ENCODE measurements at regions not wholly inside any gene's neighbourhood (a gene's known extent, or its start where the extent isn't known, plus 50 kb on each side); places are given as distances from the start of the nearest gene placed in this dataset.

DNA sequence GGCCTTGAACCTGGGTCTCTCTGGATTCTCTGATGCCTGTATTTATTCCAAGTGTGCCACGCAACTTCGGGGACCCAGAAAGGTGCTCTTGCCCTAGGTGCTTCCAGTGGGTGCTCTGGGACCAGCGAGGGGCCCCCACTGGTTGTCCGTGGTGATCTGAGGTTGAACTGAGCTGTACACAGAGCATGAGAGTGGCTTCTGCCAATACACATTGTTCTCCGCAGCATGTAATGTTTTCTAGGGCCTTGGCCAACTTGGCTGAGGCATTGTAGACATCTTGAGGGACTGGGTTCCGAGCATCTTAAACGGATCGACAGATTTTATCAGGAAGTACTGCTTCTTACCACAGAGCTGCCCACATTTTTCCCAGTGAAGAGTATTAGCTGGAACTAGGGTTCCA is 117.9 kb downstream of the MTX3 start:
- DNase-seq (ENCODE audit: missing footprints) (no peak), ATAC-seq (no peak)
- intact Hi-C loops (cut with DNase I) = no loop called here

DNA sequence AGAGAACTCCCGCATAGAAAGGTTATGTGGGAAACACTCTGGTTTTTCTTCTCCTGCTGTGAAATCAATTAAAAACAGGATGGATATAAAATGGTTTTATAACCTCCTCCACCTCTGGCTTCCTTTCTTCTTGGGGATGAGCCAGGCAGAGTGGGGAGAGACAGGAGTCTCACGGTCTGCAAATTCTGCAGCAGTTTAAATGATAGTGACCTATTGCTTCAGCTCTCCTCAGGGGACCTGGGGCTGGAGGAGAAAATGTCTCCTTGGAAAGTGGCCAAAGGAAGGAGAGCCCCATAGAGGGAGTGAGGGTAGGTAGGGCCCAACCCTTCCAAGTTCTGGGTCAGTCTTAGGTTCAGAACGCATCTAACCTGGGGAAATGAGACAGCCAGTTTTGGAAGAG is 118.8 kb downstream of the MTX3 start:
- peak; percentile 65 for ATAC-seq
- DNase-seq (ENCODE audit: missing footprints) = no peak
- intact Hi-C loops (cut with DNase I) = no loop called here

DNA sequence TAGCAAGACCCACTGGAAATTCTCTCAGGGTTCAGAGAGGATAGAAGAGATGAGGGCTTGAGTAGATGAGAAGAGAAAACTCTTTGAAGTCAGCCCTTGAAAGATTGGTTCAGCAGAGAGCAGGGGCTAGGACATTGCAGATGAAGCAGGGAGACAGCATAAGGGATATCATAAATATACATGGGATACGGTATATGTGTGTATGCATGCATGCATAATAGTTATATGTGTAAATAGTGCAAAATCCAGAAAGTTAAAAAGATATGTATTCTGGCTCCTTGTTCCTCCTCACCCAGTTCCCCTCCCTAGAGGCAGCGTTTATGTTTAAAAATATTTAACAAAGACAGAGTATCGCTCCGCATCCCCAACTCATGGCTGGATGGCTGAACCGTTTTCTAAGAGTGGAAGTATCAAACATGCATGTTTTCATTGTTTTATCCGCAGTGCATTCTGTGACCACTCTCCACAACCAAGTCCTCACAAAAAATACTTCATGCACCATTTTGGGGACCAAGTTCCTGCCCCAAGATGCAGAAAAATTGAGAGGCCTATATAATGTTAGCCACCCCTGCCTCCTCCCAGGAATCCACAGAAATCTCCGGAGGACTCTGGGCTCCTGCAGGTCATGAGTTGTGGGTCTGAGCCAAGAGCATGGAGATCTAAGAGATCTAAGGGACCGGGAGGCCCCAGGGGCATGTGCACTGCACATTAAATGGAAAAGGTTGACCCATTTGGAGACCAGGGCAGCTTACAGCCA is 119.5 kb downstream of the MTX3 start:
- ATAC-seq (peak; percentile 11), DNase-seq (ENCODE audit: missing footprints) (no peak)
- intact Hi-C loops (cut with DNase I) = no loop called here

DNA sequence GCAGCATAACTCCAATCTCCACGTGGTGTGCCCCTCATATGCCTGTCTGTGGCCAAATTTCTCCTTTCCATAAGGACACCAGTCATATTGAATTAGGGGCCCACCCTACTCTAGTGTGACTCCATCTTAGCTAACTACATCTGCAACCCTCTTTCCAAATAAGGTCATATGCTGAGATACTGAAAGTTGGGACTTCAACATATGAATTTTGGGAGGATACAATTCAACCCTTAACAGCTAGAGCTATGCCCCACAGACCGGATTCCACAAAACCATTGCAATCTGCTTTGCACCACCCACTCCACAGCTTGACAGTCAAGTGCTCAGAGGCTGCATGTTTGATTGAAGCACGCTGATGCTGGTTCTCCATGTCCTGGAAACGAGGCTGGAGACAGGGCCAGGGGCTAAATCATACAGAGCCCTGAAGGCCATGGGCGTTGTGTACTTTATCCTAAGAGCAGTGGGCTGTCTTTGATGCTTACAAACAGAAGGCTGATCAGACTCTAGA is 122.8 kb downstream of the MTX3 start:
- DNase-seq (ENCODE audit: missing footprints) (no peak), ATAC-seq (no peak)
- intact Hi-C loops (cut with DNase I) = no loop called here

DNA sequence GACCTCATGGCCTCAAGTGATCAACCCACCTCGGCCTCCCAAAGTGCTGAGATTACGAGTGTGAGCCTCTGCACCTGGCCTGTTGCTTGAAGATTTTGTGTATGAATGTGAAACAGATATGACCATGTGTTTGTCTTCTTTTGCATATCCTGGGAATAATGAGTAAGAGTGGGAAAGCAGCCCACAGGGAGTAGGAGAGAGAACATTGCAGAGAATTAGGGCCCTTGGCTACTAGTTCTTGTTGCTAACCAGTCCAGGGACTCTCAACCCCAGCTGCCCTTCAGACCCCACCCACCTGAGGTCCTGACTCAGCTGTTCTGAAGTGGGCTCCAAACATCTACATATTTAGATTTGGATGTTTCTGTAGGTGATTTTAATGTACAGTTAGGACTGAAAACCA is 125.5 kb downstream of the MTX3 start:
- ATAC-seq (no peak), DNase-seq (ENCODE audit: missing footprints) (no peak)
- intact Hi-C loops (cut with DNase I) = no loop called here

DNA sequence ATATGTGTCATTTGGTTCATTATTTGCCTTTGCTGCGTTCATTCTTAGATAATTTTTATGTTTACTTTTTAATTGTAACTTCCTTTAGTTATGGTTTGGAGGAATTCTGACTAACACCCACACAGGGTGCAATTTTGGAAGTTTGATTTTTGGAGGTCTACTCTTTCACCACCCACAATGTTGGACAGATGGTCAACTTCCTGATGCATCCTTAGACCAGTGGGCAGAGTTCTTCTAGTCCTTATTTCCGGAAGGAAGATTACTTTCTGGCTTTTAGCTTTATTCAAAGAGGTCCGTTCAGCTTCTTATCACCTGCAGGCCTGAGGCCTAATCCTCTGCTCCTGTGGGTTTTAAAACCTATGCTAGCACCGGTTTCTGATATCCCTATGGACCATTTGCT is 126.7 kb downstream of the MTX3 start:
- intact Hi-C loops (cut with DNase I) = loop anchor here (5.0 kb wide), 1 partner anchor 218 kb away; no protein-coding TSS in a partner anchor
- no peak for DNase-seq (ENCODE audit: missing footprints)
- ATAC-seq = no peak

DNA sequence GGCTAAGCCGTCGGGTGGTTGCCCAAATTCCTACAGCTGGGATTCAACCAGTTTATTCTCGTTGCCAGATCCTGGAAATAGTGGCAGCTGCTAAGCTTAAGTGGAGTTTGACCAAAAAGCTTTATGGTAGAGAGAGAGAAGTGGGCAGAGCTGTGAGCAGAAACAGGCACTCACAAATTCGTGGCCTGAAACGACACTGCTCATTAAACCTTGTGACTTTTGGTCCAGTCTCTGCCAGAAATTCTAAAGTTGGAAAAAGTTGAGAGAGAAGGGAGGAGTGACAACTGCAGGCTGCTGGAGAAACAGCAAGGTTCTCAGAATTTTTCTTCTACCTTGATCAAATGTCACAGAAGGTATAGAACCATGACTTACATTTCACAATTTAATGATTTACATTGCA is 131.5 kb downstream of the MTX3 start:
- intact Hi-C loops (cut with DNase I) = loop anchor here (5.0 kb wide), 1 partner anchor 157 kb away; no protein-coding TSS in a partner anchor
- ATAC-seq = peak; percentile 78
- DNase-seq (ENCODE audit: missing footprints) = no peak

DNA sequence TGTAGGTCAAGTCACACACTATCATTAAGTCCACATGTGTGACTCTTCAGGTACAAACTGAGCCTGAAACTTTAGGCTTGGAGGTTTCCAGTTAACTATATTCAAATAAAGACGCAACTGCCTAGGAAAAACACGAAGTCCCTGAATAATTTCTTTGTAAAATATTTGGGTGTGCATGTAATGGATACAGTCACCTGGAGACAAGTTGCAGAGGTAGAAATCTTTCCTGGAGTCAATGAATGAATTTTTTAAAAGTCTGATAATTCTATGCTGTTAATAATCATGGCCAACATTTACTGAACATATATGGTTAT is 132.7 kb downstream of the MTX3 start:
- intact Hi-C loops (cut with DNase I) = loop anchor here (5.0 kb wide), 1 partner anchor 156 kb away; no protein-coding TSS in a partner anchor
- ATAC-seq (no peak), DNase-seq (ENCODE audit: missing footprints) (no peak)

DNA sequence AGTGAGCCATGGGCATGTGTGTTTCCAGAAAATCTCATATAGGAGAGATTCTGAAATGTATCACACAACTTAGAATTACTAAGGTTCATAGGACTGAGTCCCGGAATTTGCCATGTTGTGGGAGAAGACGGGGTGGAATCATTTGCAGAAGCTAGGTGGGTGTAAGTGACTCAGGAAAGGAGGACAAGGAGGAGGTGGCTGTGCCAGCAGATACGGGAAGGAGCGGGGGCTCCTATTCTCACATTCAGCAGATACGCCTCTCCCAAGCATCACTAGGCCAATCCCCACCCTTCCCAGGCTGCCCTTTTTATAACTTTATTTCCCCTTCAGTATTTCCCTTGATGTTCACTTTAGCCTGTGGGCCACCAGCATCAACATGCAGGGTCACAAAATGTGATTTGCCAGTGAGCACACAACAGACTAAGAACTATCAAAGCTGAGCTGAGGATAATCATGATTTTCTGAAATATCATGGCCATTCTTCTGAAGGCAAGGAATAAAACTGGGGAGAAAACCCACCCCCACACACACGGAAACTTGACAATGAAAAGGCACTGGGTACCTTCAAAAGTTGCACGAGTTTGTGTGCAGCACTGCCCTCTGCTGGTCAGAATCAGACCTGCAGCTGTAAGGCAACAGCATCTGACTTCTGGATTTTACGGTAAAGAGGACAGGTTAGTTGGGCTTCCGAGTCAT is 133.2 kb downstream of the MTX3 start:
- ATAC-seq (peak; percentile 55), DNase-seq (ENCODE audit: missing footprints) (no peak)
- intact Hi-C loops (cut with DNase I) = loop anchor here (5.0 kb wide), 1 partner anchor 156 kb away; no protein-coding TSS in a partner anchor

DNA sequence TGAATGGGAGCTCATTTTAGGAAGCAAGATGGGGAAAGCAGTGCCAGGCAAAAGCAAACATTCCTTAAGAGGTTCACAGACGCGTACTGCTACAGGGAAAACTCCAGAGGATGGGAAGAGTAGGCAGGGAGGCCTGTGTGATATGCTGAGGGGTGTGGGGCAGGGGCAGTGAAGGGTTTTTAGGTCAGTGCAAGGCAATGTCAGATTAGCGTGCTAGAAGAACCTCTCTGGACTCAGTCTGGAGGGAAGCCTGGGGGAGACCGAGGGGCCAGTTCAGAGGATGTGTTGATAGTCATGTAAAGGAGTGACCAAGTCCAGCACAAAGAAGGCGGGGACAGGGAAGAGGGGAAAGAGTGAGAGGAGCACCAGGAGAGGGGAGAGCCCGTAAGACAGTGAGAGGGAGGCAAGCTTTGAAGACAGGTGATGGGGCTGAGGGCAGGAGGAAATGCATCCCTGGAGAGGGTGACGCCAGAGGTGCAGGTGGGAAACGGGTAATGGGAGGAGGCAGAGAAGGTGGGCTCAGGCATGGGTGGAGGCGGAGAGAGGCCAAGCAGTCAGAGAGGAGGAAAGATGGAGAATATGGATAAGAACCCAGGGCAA is 134.5 kb downstream of the MTX3 start:
- DNase-seq (ENCODE audit: missing footprints) (no peak), ATAC-seq (no peak)
- intact Hi-C loops (cut with DNase I) = loop anchor here (5.0 kb wide), 1 partner anchor 154 kb away; no protein-coding TSS in a partner anchor

DNA sequence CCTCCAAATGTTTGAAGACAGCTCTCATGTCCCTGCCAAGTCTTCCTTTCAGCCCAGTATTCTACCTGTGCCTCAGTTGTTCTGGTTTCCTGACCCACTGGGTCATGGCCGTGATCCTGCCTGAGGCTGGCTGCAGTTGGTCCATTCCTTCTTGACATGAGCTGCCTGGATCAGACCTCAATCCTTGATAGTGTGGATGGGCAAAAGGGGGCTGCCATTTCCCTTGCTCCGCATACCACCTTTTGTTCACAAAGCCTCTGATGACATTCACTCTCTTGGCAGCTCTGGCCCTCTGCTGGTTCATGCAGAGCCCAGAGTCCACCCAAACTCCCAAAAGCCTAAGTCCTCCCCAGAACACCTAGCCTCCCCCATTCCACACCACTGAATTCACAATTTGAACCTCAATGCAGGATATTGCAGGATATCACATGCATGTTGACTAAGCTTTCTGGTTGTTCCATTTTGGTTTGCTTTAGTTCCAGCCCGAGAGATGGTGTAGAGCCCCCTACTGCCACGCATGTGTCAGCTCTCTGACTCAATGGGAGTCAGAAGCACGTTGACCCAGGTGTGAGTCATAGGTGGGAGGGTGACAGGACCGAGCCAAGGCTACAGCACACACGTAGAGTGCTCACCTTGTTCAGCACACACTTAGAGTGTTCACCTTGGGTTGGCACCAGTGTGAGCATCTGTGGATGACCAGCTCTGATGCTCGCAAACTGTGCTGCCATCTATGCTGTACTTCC is 137.2 kb downstream of the MTX3 start:
- DNase-seq (ENCODE audit: missing footprints) (no peak), ATAC-seq (no peak)
- intact Hi-C loops (cut with DNase I) = no loop called here

DNA sequence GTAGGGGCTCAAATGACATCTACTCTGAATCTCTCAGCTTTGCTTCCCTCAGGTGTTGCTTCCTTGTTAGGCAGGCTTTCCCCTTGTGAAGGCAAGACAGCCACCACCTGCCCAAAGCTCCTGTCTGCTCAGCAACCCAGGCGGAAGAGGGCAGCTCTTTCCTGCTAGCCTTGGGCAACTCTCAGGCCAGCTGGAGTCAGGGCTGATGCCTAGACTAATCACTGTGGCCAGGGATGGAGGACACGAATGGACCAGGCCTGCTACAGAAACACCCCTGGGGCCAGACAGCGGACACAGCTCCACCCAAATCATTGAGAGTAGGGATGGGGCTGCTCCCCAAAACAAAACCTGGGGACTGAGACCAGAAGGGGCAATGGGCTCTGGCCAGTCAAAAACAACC is 138.0 kb downstream of the MTX3 start:
- intact Hi-C loops (cut with DNase I) = no loop called here
- DNase-seq (ENCODE audit: missing footprints) = no peak
- no peak for ATAC-seq

DNA sequence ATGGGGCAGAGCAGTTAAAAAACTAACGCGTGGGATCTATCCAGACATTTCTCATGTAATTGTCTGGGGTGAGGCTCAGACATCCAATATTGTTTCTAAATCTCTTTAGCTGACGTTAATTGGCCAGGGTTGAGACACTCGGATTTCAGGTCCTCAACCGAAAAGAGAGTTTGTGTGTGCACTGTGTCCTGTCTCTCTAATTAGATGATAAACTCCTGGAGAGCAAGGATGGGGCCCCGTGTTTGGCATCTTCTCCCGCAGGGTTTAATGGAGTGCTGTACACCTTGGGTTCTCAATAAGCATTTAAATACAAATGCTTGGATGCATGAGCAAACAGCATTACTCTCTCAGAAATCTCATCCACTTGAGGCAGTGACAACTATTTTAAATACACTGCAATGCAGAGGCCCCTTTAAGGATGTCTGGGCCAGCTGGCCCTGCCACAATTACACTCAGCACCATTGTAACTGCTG is 139.6 kb downstream of the MTX3 start:
- ATAC-seq = no peak
- intact Hi-C loops (cut with DNase I) = no loop called here
- no peak for DNase-seq (ENCODE audit: missing footprints)

DNA sequence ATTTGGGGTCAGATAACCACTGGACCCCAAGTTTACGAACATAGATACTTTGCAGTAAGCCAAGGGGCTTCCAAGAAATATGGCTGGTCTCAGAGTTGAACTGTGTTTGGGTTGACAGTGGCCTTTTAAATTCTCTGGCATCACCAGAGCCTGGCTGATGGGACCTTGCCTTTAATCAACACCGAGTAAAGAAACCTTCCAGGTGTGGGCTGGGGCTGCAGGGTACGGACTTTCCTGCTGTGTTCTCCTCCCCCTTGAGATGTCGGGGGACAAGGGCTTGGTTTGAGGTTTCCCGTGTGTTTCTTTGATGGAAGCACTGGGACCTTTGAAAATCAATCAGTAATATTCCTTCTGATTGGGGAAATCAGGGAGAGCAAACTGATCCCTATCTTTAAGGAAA is 140.1 kb downstream of the MTX3 start:
- DNase-seq (ENCODE audit: missing footprints) = no peak
- no peak for ATAC-seq
- intact Hi-C loops (cut with DNase I) = no loop called here

DNA sequence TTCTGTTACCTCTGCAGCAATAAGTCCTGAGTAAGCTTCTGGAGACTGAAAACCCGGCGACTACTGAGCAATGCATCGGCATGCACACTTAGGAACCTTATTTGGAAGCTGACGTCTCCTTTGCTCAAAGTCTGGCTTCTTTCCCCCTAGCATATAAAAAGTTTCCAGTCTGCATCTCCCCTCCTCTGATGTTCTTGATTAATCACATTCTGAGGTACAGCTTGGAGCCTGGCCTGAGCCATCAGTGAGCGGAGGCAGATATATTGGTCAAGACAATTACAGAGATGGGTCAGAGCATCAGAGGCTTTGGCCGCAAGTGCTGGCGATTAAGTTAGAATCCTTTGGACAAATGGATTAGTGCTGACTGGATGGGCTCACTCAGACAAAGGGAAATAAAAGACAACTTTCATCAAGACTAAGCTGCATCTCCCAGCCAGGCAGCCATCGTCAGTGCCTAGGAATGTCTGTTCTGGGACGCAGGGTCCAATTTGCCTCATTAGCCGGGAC is 140.7 kb downstream of the MTX3 start:
- intact Hi-C loops (cut with DNase I) = no loop called here
- DNase-seq (ENCODE audit: missing footprints) (no peak), ATAC-seq (no peak)

DNA sequence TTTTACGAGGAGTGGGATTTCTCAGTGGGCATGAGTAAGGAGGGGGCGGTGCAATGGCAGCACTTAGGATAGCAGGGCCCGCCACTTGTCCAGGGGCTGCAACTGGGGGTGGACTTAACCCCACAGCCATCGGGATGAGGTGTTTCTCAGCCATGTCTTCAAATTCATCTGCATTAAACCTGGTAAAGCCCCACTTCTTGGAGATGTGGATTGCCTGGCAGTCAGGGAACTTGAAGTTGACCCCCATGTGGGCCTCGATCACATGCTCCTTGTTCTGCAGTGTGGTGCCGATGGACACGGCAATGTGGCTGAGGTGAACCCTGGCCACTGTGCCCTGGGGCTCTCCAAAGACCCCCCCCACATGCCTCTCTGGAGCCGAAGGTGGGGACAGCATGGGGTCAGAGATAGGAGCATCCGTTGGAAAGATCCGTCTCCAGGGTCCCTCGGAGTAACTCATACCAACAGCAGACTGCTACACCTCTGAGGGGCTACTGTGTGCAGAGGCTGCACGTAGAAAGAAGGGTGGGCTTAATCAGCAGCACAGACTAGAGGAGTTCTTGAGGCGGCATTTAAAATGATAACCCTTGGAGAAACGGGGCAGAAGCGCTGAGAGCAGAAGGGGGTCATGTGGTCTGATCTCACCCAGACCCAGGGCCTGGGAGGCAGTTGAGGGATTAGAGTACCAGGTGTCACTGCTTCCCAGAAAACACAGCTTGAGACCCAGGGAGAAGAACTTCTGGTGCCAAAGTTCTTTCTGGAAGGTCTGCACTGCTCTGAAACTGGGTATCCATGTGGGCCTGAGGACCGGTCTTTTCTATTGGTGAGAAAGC is 141.4 kb downstream of the MTX3 start:
- ATAC-seq = no peak
- DNase-seq (ENCODE audit: missing footprints) = no peak
- intact Hi-C loops (cut with DNase I) = no loop called here

Measured in Right ventricle myocardium inferior (tissue), 1 donor.